ENCODE measurements at regions not wholly inside any gene's neighbourhood (a gene's known extent, or its start where the extent isn't known, plus 50 kb on each side); places are given as distances from the start of the nearest gene placed in this dataset.

- H3K27me3 Mint-ChIP-seq: no peaks in the 10 kb centered on the region
- no peaks in the 10 kb centered on the region for H3K4me1 Mint-ChIP-seq (ENCODE audit: unreplicated experiment)
- peaks cover 5% of the 10 kb centered on the region for H3K9me3 Mint-ChIP-seq
- peaks cover 27% of the 10 kb centered on the region for H3K36me3 Mint-ChIP-seq
- TF ChIP-seq CTCF (conservative IDR thresholded peaks at IDR 0.05): no peak
- H3K4me3 Mint-ChIP-seq: no peak overlapping the region
- H3K27ac Mint-ChIP-seq: no peak overlapping the region
- DNase-seq (ENCODE audit: extremely low spot score, unreplicated experiment): no peak
Observed at GRCh38 chr17:63316100-63316499, 130.0 kb downstream of the CYB561 start.

GRCh38 chr17:63317166-63317840 is 128.8 kb downstream of the CYB561 start:
- Mint-ChIP-seq H3K4me3 (no peak overlapping the region), H3K9me3 (no peaks in the 10 kb centered on the region), H3K27ac (no peak overlapping the region), H3K27me3 (no peaks in the 10 kb centered on the region), H3K4me1 (ENCODE audit: unreplicated experiment) (no peaks in the 10 kb centered on the region), H3K36me3 (peaks cover 32% of the 10 kb centered on the region)
- TF ChIP-seq CTCF (conservative IDR thresholded peaks at IDR 0.05): no peak
- DNase-seq (ENCODE audit: extremely low spot score, unreplicated experiment): no peak

- no peak for DNase-seq (ENCODE audit: extremely low spot score, unreplicated experiment)
- Mint-ChIP-seq H3K36me3 (peaks cover 24% of the 10 kb centered on the region), H3K27me3 (no peaks in the 10 kb centered on the region), H3K4me1 (ENCODE audit: unreplicated experiment) (no peaks in the 10 kb centered on the region), H3K4me3 (no peak overlapping the region), H3K27ac (no peak overlapping the region), H3K9me3 (no peaks in the 10 kb centered on the region)
- TF ChIP-seq CTCF (conservative IDR thresholded peaks at IDR 0.05): no peak
Observed at GRCh38 chr17:63325808-63326207, 120.3 kb downstream of the CYB561 start.

- DNase-seq (ENCODE audit: extremely low spot score, unreplicated experiment): no peak
- Mint-ChIP-seq H3K4me3 (no peak overlapping the region), H3K36me3 (peaks cover 20% of the 10 kb centered on the region), H3K27ac (no peak overlapping the region), H3K27me3 (no peaks in the 10 kb centered on the region), H3K4me1 (ENCODE audit: unreplicated experiment) (no peaks in the 10 kb centered on the region), H3K9me3 (no peaks in the 10 kb centered on the region)
- no peak for TF ChIP-seq CTCF (conservative IDR thresholded peaks at IDR 0.05)
Observed at GRCh38 chr17:63329876-63330275, 116.2 kb downstream of the CYB561 start.

- H3K36me3 Mint-ChIP-seq: peaks cover 15% of the 10 kb centered on the region
- DNase-seq (ENCODE audit: extremely low spot score, unreplicated experiment): no peak
Observed at GRCh38 chr17:63331301-63332061, 114.6 kb downstream of the CYB561 start.

More at GRCh38 chr17:63331301-63332061, 114.6 kb downstream of the CYB561 start:
- no peaks in the 10 kb centered on the region for H3K4me1 Mint-ChIP-seq (ENCODE audit: unreplicated experiment)
- H3K9me3 Mint-ChIP-seq: no peaks in the 10 kb centered on the region
- H3K27me3 Mint-ChIP-seq: no peaks in the 10 kb centered on the region
- no peak overlapping the region for H3K27ac Mint-ChIP-seq
- H3K4me3 Mint-ChIP-seq: no peak overlapping the region
- TF ChIP-seq CTCF (conservative IDR thresholded peaks at IDR 0.05): no peak

Measured in type B pancreatic cell (in vitro differentiated cells).